Ishikawa (cell line): ENCODE measurements at regions not wholly inside any gene's neighbourhood (a gene's known extent, or its start where the extent isn't known, plus 50 kb on each side); places are given as distances from the start of the nearest gene placed in this dataset.

Experiments
- EGR1 ChIP-seq: IDR thresholded peaks from 2 replicates; pipeline ENCODE4 v1.6.1; 2012
- EP300 ChIP-seq: IDR thresholded peaks from 2 replicates; pipeline ENCODE4 v1.6.1; 2012; ENCODE audit warnings: borderline replicate concordance
- MAX ChIP-seq: IDR thresholded peaks from 2 replicates; pipeline ENCODE4 v1.6.1; 2012
- YY1 ChIP-seq: IDR thresholded peaks from 2 replicates; pipeline ENCODE4 v1.6.1; 2012; ENCODE audit warnings: low read depth

- TF ChIP-seq EGR1 (no peak), MAX (no peak), YY1 (no peak), EP300 (no peak)
These were observed 214.8 kb downstream of the MATN1 start for GRCh38 chr1:30508611-30509010.
